ENCODE measurements at regions not wholly inside any gene's neighbourhood (a gene's known extent, or its start where the extent isn't known, plus 50 kb on each side); places are given as distances from the start of the nearest gene placed in this dataset.
A peak's percentile ranks its signal among the peaks of the same experiment; 100 is the strongest.

GRCh38 chr14:49303946-49304516, 282.1 kb downstream of the RPS29 start:
- no peak overlapping the region for H3K27ac ChIP-seq (ENCODE audit: low read depth, low read length)
- no TSS peak for BruUV-seq (replicated peaks)
- no peak overlapping the region for H2AFZ ChIP-seq (ENCODE audit: low read depth, low read length, poor library complexity, severe bottlenecking)
- no peaks in the 10 kb centered on the region for H4K20me1 ChIP-seq (ENCODE audit: insufficient read depth)
- H3K9me2 ChIP-seq (ENCODE audit: insufficient read depth), result no peaks in the 10 kb centered on the region
- H3K9me3 ChIP-seq (ENCODE audit: control insufficient read depth in 1 of 2, insufficient read depth in 1 of 2, low read depth in 1 of 2, low read length in 2 of 2), result no peaks in the 10 kb centered on the region
- intact Hi-C loops (cut with micrococcal nuclease), result no loop called here
- ChIA-PET RAD21 (ENCODE audit: low non-redundant PET in 1 of 2, low total read pairs in 2 of 2, uncharacterized antibody in 2 of 2, unreplicated experiment in 2 of 2) (no interaction called here), CTCF (no interaction called here), POLR2A (no interaction called here)
- H3K9ac ChIP-seq (ENCODE audit: low read length), result no peak overlapping the region
- no peaks in the 10 kb centered on the region for H3K4me1 ChIP-seq (ENCODE audit: control insufficient read depth in 1 of 2, insufficient read depth in 2 of 2, low read length in 2 of 2)
- DNase-seq (ENCODE audit: low read depth, low spot score), result no peak
- H3K27me3 ChIP-seq (ENCODE audit: insufficient read depth, low read length), result 0 out of 2 replicates have a peak, but pooled peaks cover 1% of the 10 kb centered on the region
- H3K4me2 ChIP-seq (ENCODE audit: low read length), result no peak overlapping the region
- no peaks in the 10 kb centered on the region for H3K79me2 ChIP-seq (ENCODE audit: insufficient read depth, low read length)
- no peak overlapping the region for H3K4me3 ChIP-seq (replicated peaks in 1 of 2; ENCODE audit: low read depth in 1 of 2, low read length in 2 of 2)
- no peak for ATAC-seq
- H3K36me3 ChIP-seq (ENCODE audit: control insufficient read depth in 1 of 2, insufficient read depth in 2 of 2, low read length in 2 of 2), result no peaks in the 10 kb centered on the region
- TF ChIP-seq SP1 (IDR thresholded peaks at IDR 0.05; ENCODE audit: low read depth), result no peak
- no peak for TF ChIP-seq YY1 (IDR thresholded peaks at IDR 0.05; ENCODE audit: extremely low read depth, insufficient replicate concordance, low read depth, low read length)
- TF ChIP-seq, protein P1, sequence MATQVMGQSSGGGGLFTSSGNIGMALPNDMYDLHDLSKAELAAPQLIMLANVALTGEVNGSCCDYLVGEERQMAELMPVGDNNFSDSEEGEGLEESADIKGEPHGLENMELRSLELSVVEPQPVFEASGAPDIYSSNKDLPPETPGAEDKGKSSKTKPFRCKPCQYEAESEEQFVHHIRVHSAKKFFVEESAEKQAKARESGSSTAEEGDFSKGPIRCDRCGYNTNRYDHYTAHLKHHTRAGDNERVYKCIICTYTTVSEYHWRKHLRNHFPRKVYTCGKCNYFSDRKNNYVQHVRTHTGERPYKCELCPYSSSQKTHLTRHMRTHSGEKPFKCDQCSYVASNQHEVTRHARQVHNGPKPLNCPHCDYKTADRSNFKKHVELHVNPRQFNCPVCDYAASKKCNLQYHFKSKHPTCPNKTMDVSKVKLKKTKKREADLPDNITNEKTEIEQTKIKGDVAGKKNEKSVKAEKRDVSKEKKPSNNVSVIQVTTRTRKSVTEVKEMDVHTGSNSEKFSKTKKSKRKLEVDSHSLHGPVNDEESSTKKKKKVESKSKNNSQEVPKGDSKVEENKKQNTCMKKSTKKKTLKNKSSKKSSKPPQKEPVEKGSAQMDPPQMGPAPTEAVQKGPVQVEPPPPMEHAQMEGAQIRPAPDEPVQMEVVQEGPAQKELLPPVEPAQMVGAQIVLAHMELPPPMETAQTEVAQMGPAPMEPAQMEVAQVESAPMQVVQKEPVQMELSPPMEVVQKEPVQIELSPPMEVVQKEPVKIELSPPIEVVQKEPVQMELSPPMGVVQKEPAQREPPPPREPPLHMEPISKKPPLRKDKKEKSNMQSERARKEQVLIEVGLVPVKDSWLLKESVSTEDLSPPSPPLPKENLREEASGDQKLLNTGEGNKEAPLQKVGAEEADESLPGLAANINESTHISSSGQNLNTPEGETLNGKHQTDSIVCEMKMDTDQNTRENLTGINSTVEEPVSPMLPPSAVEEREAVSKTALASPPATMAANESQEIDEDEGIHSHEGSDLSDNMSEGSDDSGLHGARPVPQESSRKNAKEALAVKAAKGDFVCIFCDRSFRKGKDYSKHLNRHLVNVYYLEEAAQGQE (IDR thresholded peaks at IDR 0.05; ENCODE audit: low read depth), result peak; percentile 81

DNA sequence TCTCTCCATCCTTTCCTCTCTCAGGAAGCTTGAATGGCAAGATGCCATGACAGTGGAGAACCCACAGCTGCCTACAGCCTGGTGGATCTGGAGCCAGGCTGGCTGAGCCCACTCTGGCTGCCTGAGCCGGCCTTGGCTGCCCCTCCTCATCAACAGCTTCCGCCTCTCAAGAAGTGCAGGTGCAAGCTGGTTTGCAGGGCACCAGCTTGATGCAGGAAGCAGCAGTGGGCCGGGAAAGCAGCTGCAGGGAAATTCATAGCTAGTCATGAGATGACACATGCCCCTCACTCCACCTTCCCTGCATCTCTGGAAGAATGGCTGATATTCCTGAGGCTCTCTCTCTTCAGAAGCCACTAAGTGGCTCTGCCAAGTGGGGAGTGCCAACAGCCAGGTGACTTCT, 289.1 kb downstream of the RPS29 start:
- no peak overlapping the region for H3K9ac ChIP-seq (ENCODE audit: low read length)
- H3K4me1 ChIP-seq (ENCODE audit: control insufficient read depth in 1 of 2, insufficient read depth in 2 of 2, low read length in 2 of 2), result no peaks in the 10 kb centered on the region
- no peak for ATAC-seq
- H3K9me3 ChIP-seq (ENCODE audit: control insufficient read depth in 1 of 2, insufficient read depth in 1 of 2, low read depth in 1 of 2, low read length in 2 of 2), result no peaks in the 10 kb centered on the region
- no peak overlapping the region for H3K27ac ChIP-seq (ENCODE audit: low read depth, low read length)
- H3K4me2 ChIP-seq (ENCODE audit: low read length), result no peak overlapping the region
- H3K36me3 ChIP-seq (ENCODE audit: control insufficient read depth in 1 of 2, insufficient read depth in 2 of 2, low read length in 2 of 2), result no peaks in the 10 kb centered on the region
- RAD21 ChIA-PET (ENCODE audit: low non-redundant PET in 1 of 2, low total read pairs in 2 of 2, uncharacterized antibody in 2 of 2, unreplicated experiment in 2 of 2), result no interaction called here
- H3K4me3 ChIP-seq (replicated peaks in 1 of 2; ENCODE audit: low read depth in 1 of 2, low read length in 2 of 2), result no peak overlapping the region
- DNase-seq (ENCODE audit: low read depth, low spot score), result no peak
- no peaks in the 10 kb centered on the region for H3K79me2 ChIP-seq (ENCODE audit: insufficient read depth, low read length)
- no peaks in the 10 kb centered on the region; the same call in 1 of the 2 replicates for H4K20me1 ChIP-seq (ENCODE audit: insufficient read depth)
- POLR2A ChIA-PET, result no interaction called here
- intact Hi-C loops (cut with micrococcal nuclease), result no loop called here
- no peak overlapping the region for H2AFZ ChIP-seq (ENCODE audit: low read depth, low read length, poor library complexity, severe bottlenecking)
- CTCF ChIA-PET, result no interaction called here
- no peaks in the 10 kb centered on the region for H3K9me2 ChIP-seq (ENCODE audit: insufficient read depth)
- no TSS peak for BruUV-seq (replicated peaks)
- H3K27me3 ChIP-seq (ENCODE audit: insufficient read depth, low read length), result no peaks in the 10 kb centered on the region
- TF ChIP-seq SP1 (IDR thresholded peaks at IDR 0.05; ENCODE audit: low read depth) (no peak), YY1 (IDR thresholded peaks at IDR 0.05; ENCODE audit: extremely low read depth, insufficient replicate concordance, low read depth, low read length) (no peak), ELF1 (IDR thresholded peaks at IDR 0.05; ENCODE audit: borderline replicate concordance, low read depth) (no peak), POLR2A (IDR thresholded peaks at IDR 0.05; ENCODE audit: borderline replicate concordance, extremely low read depth, insufficient read depth, insufficient read length) (no peak), ZNF274 (IDR thresholded peaks at IDR 0.05; ENCODE audit: low read depth, low read length) (no peak), POLR2AphosphoS5 (IDR thresholded peaks at IDR 0.05; ENCODE audit: low read depth, low read length) (no peak), CBX3 (IDR thresholded peaks at IDR 0.05; ENCODE audit: low read depth) (no peak), ZFX (IDR thresholded peaks at IDR 0.05) (no peak)
- TF ChIP-seq, protein P2, sequence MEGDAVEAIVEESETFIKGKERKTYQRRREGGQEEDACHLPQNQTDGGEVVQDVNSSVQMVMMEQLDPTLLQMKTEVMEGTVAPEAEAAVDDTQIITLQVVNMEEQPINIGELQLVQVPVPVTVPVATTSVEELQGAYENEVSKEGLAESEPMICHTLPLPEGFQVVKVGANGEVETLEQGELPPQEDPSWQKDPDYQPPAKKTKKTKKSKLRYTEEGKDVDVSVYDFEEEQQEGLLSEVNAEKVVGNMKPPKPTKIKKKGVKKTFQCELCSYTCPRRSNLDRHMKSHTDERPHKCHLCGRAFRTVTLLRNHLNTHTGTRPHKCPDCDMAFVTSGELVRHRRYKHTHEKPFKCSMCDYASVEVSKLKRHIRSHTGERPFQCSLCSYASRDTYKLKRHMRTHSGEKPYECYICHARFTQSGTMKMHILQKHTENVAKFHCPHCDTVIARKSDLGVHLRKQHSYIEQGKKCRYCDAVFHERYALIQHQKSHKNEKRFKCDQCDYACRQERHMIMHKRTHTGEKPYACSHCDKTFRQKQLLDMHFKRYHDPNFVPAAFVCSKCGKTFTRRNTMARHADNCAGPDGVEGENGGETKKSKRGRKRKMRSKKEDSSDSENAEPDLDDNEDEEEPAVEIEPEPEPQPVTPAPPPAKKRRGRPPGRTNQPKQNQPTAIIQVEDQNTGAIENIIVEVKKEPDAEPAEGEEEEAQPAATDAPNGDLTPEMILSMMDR (IDR thresholded peaks at IDR 0.05 in 2 of 3, conservative IDR thresholded peaks at IDR 0.05 in 1 of 3; ENCODE audit: borderline replicate concordance in 1 of 3, insufficient read depth in 1 of 3, low read depth in 2 of 3, low read length in 2 of 3), result no peak
- TF ChIP-seq, protein P1 (IDR thresholded peaks at IDR 0.05; ENCODE audit: low read depth), result no peak
